GM12878 (cell line): ENCODE measurements at regions not wholly inside any gene's neighbourhood (a gene's known extent, or its start where the extent isn't known, plus 50 kb on each side); places are given as distances from the start of the nearest gene placed in this dataset.

Experiments
- ATAC-seq: fragments of 200-7000 bp; cut with Tn5 transposase; 3 replicates; pipeline ENCODE4 v1.9.1; 2020; ENCODE audit warnings: mild to moderate bottlenecking, moderate library complexity
- BruUV-seq: library from RNA; stranded (reverse); fragments of 400-500 nt; replicated peaks from 2 replicates; lab custom pipeline; 2021; lab: Mats Ljungman, UMichigan
- CTCF ChIA-PET: fragments of 300-600 bp; sonication (Branson Sonifier 250); formaldehyde crosslinking; extraction: SDS; loops from one replicate; lab custom pipeline; 2021; ENCODE audit warnings: inconsistent platforms; lab: Yijun Ruan, JAX
- POLR2A ChIA-PET: fragments of 350-600 bp; formaldehyde crosslinking; extraction: SDS; loops from one replicate; lab custom pipeline; 2021; ENCODE audit warnings: inconsistent platforms; lab: Charles Lee
- RAD21 ChIA-PET: fragments of 300-600 bp; sonication (Branson Sonifier 250); formaldehyde crosslinking; loops from one replicate; lab custom pipeline; 2023; ENCODE audit warnings: antibody characterized with exemption; ENCODE audit not compliant: unreplicated experiment; lab: Charles Lee
- SMC1A ChIA-PET: fragments of 300-600 bp; sonication (Branson Sonifier 250); formaldehyde crosslinking; loops from one replicate; lab custom pipeline; 2023; ENCODE audit not compliant: unreplicated experiment, uncharacterized antibody; lab: Charles Lee
- DNase-seq: peaks from one replicate; pipeline ENCODE4 v3.0.0-alpha.2; 2011; ENCODE audit warnings: low read depth, low spot score
- FAIRE-seq: peaks from 3 replicates; lab custom pipeline; 2011; peaks lifted over from hg19 to GRCh38; lab: Jason Lieb, UNC
- H2AFZ ChIP-seq: 2 replicates; pipeline ENCODE4 v1.6.0; 2011; ENCODE audit warnings: low read depth, low read length, control low read depth; ENCODE audit not compliant: control insufficient read depth
- H3K27ac ChIP-seq: 2 replicates; pipeline ENCODE4 v1.5.1; 2011; ENCODE audit warnings: control low read depth; ENCODE audit not compliant: control insufficient read depth, insufficient read depth
- H3K27me3 ChIP-seq, 2 experiments: replicated peaks in 1 of 2; 2 replicates each; pipeline versions ENCODE4 v1.6.0 to v1.6.1; 2011; ENCODE audit warnings: low read length in 1 of 2; ENCODE audit not compliant: control insufficient read depth in 2 of 2, insufficient read depth in 2 of 2
- H3K36me3 ChIP-seq, 2 experiments: 2 replicates each; pipeline ENCODE4 v1.5.1; 2011; ENCODE audit warnings: low read length in 1 of 2; ENCODE audit not compliant: control insufficient read depth in 2 of 2, insufficient read depth in 2 of 2
- H3K4me1 ChIP-seq: 2 replicates; pipeline ENCODE4 v1.6.1; 2011; ENCODE audit warnings: mild to moderate bottlenecking, low read length, moderate library complexity, mixed read lengths; ENCODE audit not compliant: control insufficient read depth, insufficient read depth
- H3K4me2 ChIP-seq: 2 replicates; pipeline ENCODE4 v1.6.0; 2011; ENCODE audit warnings: control low read depth; ENCODE audit not compliant: control insufficient read depth, insufficient read depth
- H3K4me3 ChIP-seq: fragments of 200-600 bp; sonication (generic); 2 replicates; pipeline ENCODE4 v1.5.1; 2016
- H3K79me2 ChIP-seq: 2 replicates; pipeline ENCODE4 v1.6.0; 2011; ENCODE audit warnings: low read length; ENCODE audit not compliant: control insufficient read depth, insufficient read depth
- H3K9ac ChIP-seq: 2 replicates; pipeline ENCODE4 v1.8.0; 2011; ENCODE audit warnings: low read length, control low read depth, mixed read lengths; ENCODE audit not compliant: control insufficient read depth, insufficient read depth
- H3K9me3 ChIP-seq: replicated peaks from 3 replicates; pipeline ENCODE4 v1.5.1; 2011; ENCODE audit warnings: mild to moderate bottlenecking, low read length; ENCODE audit not compliant: control insufficient read depth, insufficient read depth
- H4K20me1 ChIP-seq: 2 replicates; pipeline ENCODE4 v1.6.0; 2011; ENCODE audit not compliant: control insufficient read depth, insufficient read depth
- EZH2 ChIP-seq: IDR thresholded peaks from 2 replicates; pipeline ENCODE4 v1.6.1; 2012; ENCODE audit warnings: low read depth, mild to moderate bottlenecking, control low read depth, inconsistent platforms, low read length, borderline replicate concordance; ENCODE audit not compliant: control insufficient read depth
- MTA3 ChIP-seq: IDR thresholded peaks from 2 replicates; pipeline ENCODE4 v1.6.1; 2012; ENCODE audit warnings: low read length, inconsistent platforms, borderline replicate concordance
- RCOR1 ChIP-seq: conservative IDR thresholded peaks from 2 replicates; pipeline ENCODE4 v1.6.1; 2012; ENCODE audit warnings: low read depth, low read length, improper control_type of control experiment
- WGBS: methylation state at CpG from one replicate; pipeline ENCODE4 v1.1.6; 2016; ENCODE audit warnings: low lambda C conversion rate; ENCODE audit not compliant: insufficient replicate concordance, insufficient coverage; ENCODE audit errors: missing lambda C conversion rate; 5-methylcytosine and 5-hydroxymethylcytosine counted together
- in situ Hi-C: fragments of 300-500 bp; cut with MboI; formaldehyde crosslinking; loops from 9 replicates; pipeline ENCODE4 v1.14.3; 2018; ENCODE audit warnings: mixed read lengths
- intact Hi-C: fragments of 100-400 bp; cut with micrococcal nuclease; formaldehyde crosslinking; loops from one replicate; pipeline ENCODE4 v1.14.2; 2022; ENCODE audit not compliant: unreplicated experiment
- TF ChIP-seq, protein P1 (sequence below): fragments of 450-650 bp; formaldehyde crosslinking; IDR thresholded peaks from 2 replicates; pipeline ENCODE4 v1.4.0; 2022; ENCODE audit warnings: mild to moderate bottlenecking, moderate library complexity

DNA sequence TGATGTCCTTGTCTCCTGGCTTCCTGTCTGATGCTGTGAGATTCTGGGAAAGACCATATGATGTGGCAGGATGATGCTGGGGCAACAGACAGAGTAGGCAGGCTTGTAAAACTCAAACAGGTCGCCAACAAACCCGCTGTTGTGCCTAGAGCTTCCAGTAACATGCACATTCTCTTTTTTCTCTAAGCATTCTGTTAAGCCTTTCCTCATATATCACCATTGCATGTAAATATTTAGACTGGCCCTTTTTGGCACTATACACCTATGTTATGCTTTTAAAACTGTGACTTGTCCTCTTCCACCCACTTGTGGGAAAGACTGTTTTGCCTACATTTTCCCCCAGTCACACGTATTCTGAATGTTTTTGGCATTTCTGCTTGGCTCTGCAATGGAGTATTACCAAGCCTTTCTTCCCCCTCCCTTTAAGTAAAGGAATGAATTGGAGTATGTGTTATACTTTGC, 250.4 kb upstream of the TANK start:
- TF ChIP-seq RCOR1 (no peak), MTA3 (no peak), EZH2 (no peak)
- TF ChIP-seq, protein P1, sequence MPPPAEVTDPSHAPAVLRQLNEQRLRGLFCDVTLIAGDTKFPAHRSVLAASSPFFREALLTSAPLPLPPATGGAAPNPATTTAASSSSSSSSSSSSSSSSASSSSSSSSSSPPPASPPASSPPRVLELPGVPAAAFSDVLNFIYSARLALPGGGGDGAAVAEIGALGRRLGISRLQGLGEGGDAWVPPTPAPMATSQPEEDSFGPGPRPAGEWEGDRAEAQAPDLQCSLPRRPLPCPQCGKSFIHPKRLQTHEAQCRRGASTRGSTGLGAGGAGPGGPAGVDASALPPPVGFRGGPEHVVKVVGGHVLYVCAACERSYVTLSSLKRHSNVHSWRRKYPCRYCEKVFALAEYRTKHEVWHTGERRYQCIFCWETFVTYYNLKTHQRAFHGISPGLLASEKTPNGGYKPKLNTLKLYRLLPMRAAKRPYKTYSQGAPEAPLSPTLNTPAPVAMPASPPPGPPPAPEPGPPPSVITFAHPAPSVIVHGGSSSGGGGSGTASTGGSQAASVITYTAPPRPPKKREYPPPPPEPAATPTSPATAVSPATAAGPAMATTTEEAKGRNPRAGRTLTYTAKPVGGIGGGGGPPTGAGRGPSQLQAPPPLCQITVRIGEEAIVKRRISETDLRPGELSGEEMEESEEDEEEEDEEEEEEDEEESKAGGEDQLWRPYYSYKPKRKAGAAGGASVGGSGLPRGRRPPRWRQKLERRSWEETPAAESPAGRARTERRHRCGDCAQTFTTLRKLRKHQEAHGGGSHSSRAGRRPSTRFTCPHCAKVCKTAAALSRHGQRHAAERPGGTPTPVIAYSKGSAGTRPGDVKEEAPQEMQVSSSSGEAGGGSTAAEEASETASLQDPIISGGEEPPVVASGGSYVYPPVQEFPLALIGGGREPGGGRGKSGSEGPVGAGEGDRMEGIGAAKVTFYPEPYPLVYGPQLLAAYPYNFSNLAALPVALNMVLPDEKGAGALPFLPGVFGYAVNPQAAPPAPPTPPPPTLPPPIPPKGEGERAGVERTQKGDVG (CRISPR knock-in tag) = no peak
- TF ChIP-seq, all 136 proteins: peak for 0
- DNase-seq (no peak), FAIRE-seq (no peak), ATAC-seq (no peak)
- ChIA-PET POLR2A (no interaction called here), SMC1A (no interaction called here), CTCF (interaction anchor here (1.5 kb wide), 1 partner anchor 85 kb away, joined by 3 read pairs; no protein-coding TSS in a partner anchor), RAD21 (no interaction called here)
- no peak overlapping the region for H3K9ac ChIP-seq
- BruUV-seq = no TSS peak
- H3K4me2 ChIP-seq = no peak overlapping the region
- WGBS = 0% methylated on average over 3 of the region's 3 CpGs
- no peaks in the 10 kb centered on the region for H4K20me1 ChIP-seq
- intact Hi-C loops (no loop called here), in situ Hi-C loops (no loop called here)
- H3K36me3 ChIP-seq = no peaks in the 10 kb centered on the region
- H3K4me1 ChIP-seq = no peaks in the 10 kb centered on the region
- no peaks in the 10 kb centered on the region for H3K9me3 ChIP-seq
- H3K4me3 ChIP-seq = no peak overlapping the region
- H2AFZ ChIP-seq = no peak overlapping the region
- H3K27ac ChIP-seq = no peak overlapping the region
- H3K79me2 ChIP-seq = no peaks in the 10 kb centered on the region
- H3K27me3 ChIP-seq = peaks cover 0 to 4% of the 10 kb centered on the region in 2 experiments; a peak in 2 of 4 replicates
